Activated CD4-positive, alpha-beta T cell treated with anti-CD3 and anti-CD28 coated beads, Interleukin-2, amount 50 U/mL, for 48 hours (primary cell): ENCODE measurements at regions not wholly inside any gene's neighbourhood (a gene's known extent, or its start where the extent isn't known, plus 50 kb on each side); places are given as distances from the start of the nearest gene placed in this dataset.

Experiments used
- DNase-seq, 2 experiments: peaks; one replicate each; pipeline ENCODE4 v3.0.0-alpha.2; 2020

- DNase-seq = no peak
These were observed 226.6 kb downstream of the PRDM2 start for GRCh38 chr1:13926556-13926955.

GRCh38 chr1:13927736-13928135 lies 227.7 kb downstream of the PRDM2 start:
- DNase-seq = no peak

GRCh38 chr1:13929313-13929712 lies 229.3 kb downstream of the PRDM2 start:
- no peak for DNase-seq

- DNase-seq = peak; percentile 33 to 36
These were observed 230.2 kb downstream of the PRDM2 start for GRCh38 chr1:13930151-13930550.

GRCh38 chr1:13931226-13931625 lies 231.2 kb downstream of the PRDM2 start:
- DNase-seq = no peak

GRCh38 chr1:13935336-13935735 lies 235.3 kb downstream of the PRDM2 start:
- no peak for DNase-seq

GRCh38 chr1:13941315-13941714 lies 241.3 kb downstream of the PRDM2 start:
- no peak for DNase-seq

GRCh38 chr1:13943055-13943454 lies 243.1 kb downstream of the PRDM2 start:
- DNase-seq = no peak

- no peak for DNase-seq
These were observed 245.9 kb downstream of the PRDM2 start for GRCh38 chr1:13945856-13946255.

GRCh38 chr1:13947658-13948057 lies 247.7 kb downstream of the PRDM2 start:
- DNase-seq = no peak

GRCh38 chr1:13948396-13948795 lies 248.4 kb downstream of the PRDM2 start:
- DNase-seq = no peak

- no peak for DNase-seq
These were observed 249.0 kb downstream of the PRDM2 start for GRCh38 chr1:13948888-13949391.

GRCh38 chr1:13949546-13949945 lies 249.6 kb downstream of the PRDM2 start:
- DNase-seq = no peak

- peak in 1 of 2 experiments; percentile 6 for DNase-seq
These were observed 250.6 kb downstream of the PRDM2 start for GRCh38 chr1:13950637-13951036.

- DNase-seq = no peak
These were observed 252.1 kb downstream of the PRDM2 start for GRCh38 chr1:13951793-13952751.

- no peak for DNase-seq
These were observed 253.0 kb downstream of the PRDM2 start for GRCh38 chr1:13952985-13953384.

GRCh38 chr1:13956393-13956792 lies 256.4 kb downstream of the PRDM2 start:
- no peak for DNase-seq

- DNase-seq = peak; percentile 74 to 75
These were observed 260.5 kb downstream of the PRDM2 start for GRCh38 chr1:13960375-13960987.

GRCh38 chr1:13964768-13965167 lies 264.8 kb downstream of the PRDM2 start:
- DNase-seq = no peak

- DNase-seq = no peak
These were observed 265.9 kb downstream of the PRDM2 start for GRCh38 chr1:13965770-13966398.

GRCh38 chr1:13967707-13968106 lies 267.7 kb downstream of the PRDM2 start:
- DNase-seq = no peak

GRCh38 chr1:13968361-13968760 lies 268.4 kb downstream of the PRDM2 start:
- no peak for DNase-seq

GRCh38 chr1:13970631-13971247 lies 270.8 kb downstream of the PRDM2 start:
- no peak for DNase-seq
